PC-9 (cell line): ENCODE measurements at regions not wholly inside any gene's neighbourhood (a gene's known extent, or its start where the extent isn't known, plus 50 kb on each side); places are given as distances from the start of the nearest gene placed in this dataset.

Experiments used
- BruUV-seq: library from RNA; stranded (reverse); fragments of 400-500 nt; replicated peaks from 2 replicates; lab custom pipeline; 2021; lab: Mats Ljungman, UMichigan
- CTCF ChIA-PET: fragments of 300-600 bp; sonication (Branson Sonifier 250); formaldehyde crosslinking; loops from one replicate; lab custom pipeline; 2022; ENCODE audit warnings: antibody characterized with exemption; lab: Charles Lee
- POLR2A ChIA-PET: fragments of 300-600 bp; sonication (Branson Sonifier 250); formaldehyde crosslinking; loops from one replicate; lab custom pipeline; 2022; ENCODE audit warnings: antibody characterized with exemption; ENCODE audit not compliant: unreplicated experiment; lab: Charles Lee
- DNase-seq, 2 experiments: peaks; one replicate each; pipeline versions ENCODE4 v3.0.0 to v3.0.0-alpha.2; 2015 to 2022; ENCODE audit warnings: mixed read lengths in 1 of 2
- H2AFZ ChIP-seq: fragments of 200-600 bp; sonication (generic); 2 replicates; pipeline ENCODE4 v1.8.1; 2017; ENCODE audit warnings: antibody characterized with exemption
- H3F3A ChIP-seq: fragments of 200-600 bp; sonication (generic); 2 replicates; pipeline ENCODE4 v1.8.1; 2017; ENCODE audit warnings: antibody characterized with exemption, mild to moderate bottlenecking, low read depth; ENCODE audit not compliant: insufficient read depth
- H3K27ac ChIP-seq: fragments of 200-600 bp; sonication (generic); 2 replicates; pipeline ENCODE4 v1.6.1; 2016; ENCODE audit warnings: mixed run types
- H3K27me3 ChIP-seq: fragments of 200-600 bp; sonication (generic); 2 replicates; pipeline ENCODE4 v1.6.1; 2016; ENCODE audit warnings: low read depth, mixed run types; ENCODE audit not compliant: insufficient read depth
- H3K36me3 ChIP-seq: fragments of 200-600 bp; sonication (generic); 2 replicates; pipeline ENCODE4 v1.6.1; 2016; ENCODE audit warnings: low read depth, mixed run types
- H3K4me1 ChIP-seq: fragments of 200-600 bp; sonication (generic); replicated peaks from 2 replicates; pipeline ENCODE4 v1.6.1; 2016; ENCODE audit warnings: mixed run types; ENCODE audit not compliant: insufficient read depth
- H3K4me2 ChIP-seq: fragments of 200-600 bp; sonication (generic); 2 replicates; pipeline ENCODE4 v1.6.1; 2017; ENCODE audit warnings: mixed run types
- H3K4me3 ChIP-seq: fragments of 200-600 bp; sonication (generic); 2 replicates; pipeline ENCODE4 v1.6.1; 2016; ENCODE audit warnings: mixed run types
- H3K79me2 ChIP-seq: fragments of 200-600 bp; sonication (generic); 2 replicates; pipeline ENCODE4 v1.6.1; 2017; ENCODE audit warnings: low read depth, mixed run types
- H3K9me2 ChIP-seq: fragments of 200-600 bp; sonication (generic); 2 replicates; pipeline ENCODE4 v1.8.1; 2017; ENCODE audit warnings: mild to moderate bottlenecking; ENCODE audit not compliant: insufficient read depth
- H3K9me3 ChIP-seq: fragments of 200-600 bp; sonication (generic); 2 replicates; pipeline ENCODE4 v1.8.1; 2016; ENCODE audit warnings: low read depth; ENCODE audit not compliant: insufficient read depth
- H4K20me1 ChIP-seq: fragments of 200-600 bp; sonication (generic); 2 replicates; pipeline ENCODE4 v1.8.1; 2017; ENCODE audit not compliant: insufficient read depth
- CTCF ChIP-seq: fragments of 200-600 bp; sonication (generic); conservative IDR thresholded peaks from 2 replicates; pipeline ENCODE4 v1.6.1; 2017; ENCODE audit warnings: mixed run types, antibody characterized with exemption, mild to moderate bottlenecking, moderate library complexity
- EZH2 ChIP-seq: fragments of 200-600 bp; sonication (generic); IDR thresholded peaks from 2 replicates; pipeline ENCODE4 v1.8.0; 2017; ENCODE audit warnings: antibody characterized with exemption, low read depth
- intact Hi-C: fragments of 100-400 bp; cut with micrococcal nuclease; formaldehyde crosslinking; loops from one replicate; pipeline ENCODE4 v1.10.0; 2022; ENCODE audit not compliant: unreplicated experiment

GRCh38 chr22:49286181-49286760 lies 541.4 kb downstream of the BRD1 start:
- POLR2A ChIA-PET, result no interaction called here
- Histone ChIP-seq H4K20me1 (0 out of 2 replicates have a peak, but pooled peaks cover 4% of the 10 kb centered on the region), H2AFZ (no peak overlapping the region), H3K27ac (no peak overlapping the region), H3K4me3 (no peak overlapping the region), H3K9me3 (no peaks in the 10 kb centered on the region), H3K36me3 (no peaks in the 10 kb centered on the region), H3K4me2 (no peak overlapping the region), H3K4me1 (no peaks in the 10 kb centered on the region), H3K27me3 (peaks cover 100% of the 10 kb centered on the region), H3K79me2 (no peaks in the 10 kb centered on the region), H3F3A (no peaks in the 10 kb centered on the region), H3K9me2 (no peaks in the 10 kb centered on the region)
- CTCF ChIA-PET, result no interaction called here
- no peak for DNase-seq
- no TSS peak for BruUV-seq
- no peak for TF ChIP-seq EZH2
- TF ChIP-seq CTCF, result no peak
- intact Hi-C loops, result no loop called here

GRCh38 chr22:49284931-49285330 lies 542.7 kb downstream of the BRD1 start:
- Histone ChIP-seq H3K79me2 (no peaks in the 10 kb centered on the region), H3K36me3 (no peaks in the 10 kb centered on the region), H3K4me2 (no peak overlapping the region), H3K27me3 (peaks cover 100% of the 10 kb centered on the region), H3K4me1 (no peaks in the 10 kb centered on the region), H3K4me3 (no peak overlapping the region), H3K9me2 (no peaks in the 10 kb centered on the region), H2AFZ (no peak overlapping the region), H4K20me1 (no peaks in the 10 kb centered on the region), H3F3A (no peaks in the 10 kb centered on the region), H3K9me3 (no peaks in the 10 kb centered on the region), H3K27ac (no peak overlapping the region)
- no peak for TF ChIP-seq EZH2
- TF ChIP-seq CTCF, result no peak
- ChIA-PET POLR2A (no interaction called here), CTCF (no interaction called here)
- no TSS peak for BruUV-seq
- intact Hi-C loops, result no loop called here
- no peak for DNase-seq

- ChIA-PET CTCF (no interaction called here), POLR2A (no interaction called here)
- no peaks in the 10 kb centered on the region for H3K4me1 ChIP-seq
- H3F3A ChIP-seq, result no peaks in the 10 kb centered on the region
- TF ChIP-seq EZH2 (no peak), CTCF (no peak)
- H3K27me3 ChIP-seq, result peaks cover 100% of the 10 kb centered on the region
- no peak for DNase-seq
- H3K9me2 ChIP-seq, result no peaks in the 10 kb centered on the region
- no TSS peak for BruUV-seq
- H3K79me2 ChIP-seq, result no peaks in the 10 kb centered on the region
- H2AFZ ChIP-seq, result no peak overlapping the region
- H3K4me2 ChIP-seq, result no peak overlapping the region
- H3K36me3 ChIP-seq, result no peaks in the 10 kb centered on the region
- no peaks in the 10 kb centered on the region for H3K9me3 ChIP-seq
- H3K27ac ChIP-seq, result no peak overlapping the region
- no peaks in the 10 kb centered on the region for H4K20me1 ChIP-seq
- intact Hi-C loops, result no loop called here
- H3K4me3 ChIP-seq, result no peak overlapping the region
Measured at GRCh38 chr22:49284056-49284784, 543.5 kb downstream of the BRD1 start.
